ENCODE measurements at regions not wholly inside any gene's neighbourhood (a gene's known extent, or its start where the extent isn't known, plus 50 kb on each side); places are given as distances from the start of the nearest gene placed in this dataset.

DNA sequence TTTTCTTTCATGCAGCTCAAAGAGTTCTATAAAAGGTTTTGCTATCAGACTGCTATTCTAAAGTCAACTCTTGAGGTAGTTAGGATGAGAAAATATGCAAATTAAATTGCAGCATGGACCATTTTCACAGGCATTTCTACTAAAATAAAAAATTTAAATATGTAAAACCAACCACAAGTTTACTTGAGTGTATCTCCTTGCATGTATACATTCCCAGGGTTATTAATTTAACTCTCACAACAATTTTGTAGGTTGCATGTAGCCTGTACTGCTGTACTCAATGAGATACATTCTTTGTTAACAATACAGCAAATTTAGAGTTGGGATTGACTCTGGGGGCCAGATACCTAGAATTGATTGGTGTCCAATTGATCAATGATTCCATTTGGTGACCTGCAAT, 265.8 kb downstream of the MED10 start:
- Histone ChIP-seq H3K4me1 (no peaks in the 10 kb centered on the region), H3K36me3 (no peaks in the 10 kb centered on the region), H3K27me3 (no peaks in the 10 kb centered on the region), H3K4me3 (no peak overlapping the region), H3K27ac (no peak overlapping the region), H3K9me3 (no peaks in the 10 kb centered on the region)
- intact Hi-C loops (cut with DNase I; ENCODE audit: low total_unique reads), result no loop called here
- no peak for DNase-seq
- TF ChIP-seq, protein P1, sequence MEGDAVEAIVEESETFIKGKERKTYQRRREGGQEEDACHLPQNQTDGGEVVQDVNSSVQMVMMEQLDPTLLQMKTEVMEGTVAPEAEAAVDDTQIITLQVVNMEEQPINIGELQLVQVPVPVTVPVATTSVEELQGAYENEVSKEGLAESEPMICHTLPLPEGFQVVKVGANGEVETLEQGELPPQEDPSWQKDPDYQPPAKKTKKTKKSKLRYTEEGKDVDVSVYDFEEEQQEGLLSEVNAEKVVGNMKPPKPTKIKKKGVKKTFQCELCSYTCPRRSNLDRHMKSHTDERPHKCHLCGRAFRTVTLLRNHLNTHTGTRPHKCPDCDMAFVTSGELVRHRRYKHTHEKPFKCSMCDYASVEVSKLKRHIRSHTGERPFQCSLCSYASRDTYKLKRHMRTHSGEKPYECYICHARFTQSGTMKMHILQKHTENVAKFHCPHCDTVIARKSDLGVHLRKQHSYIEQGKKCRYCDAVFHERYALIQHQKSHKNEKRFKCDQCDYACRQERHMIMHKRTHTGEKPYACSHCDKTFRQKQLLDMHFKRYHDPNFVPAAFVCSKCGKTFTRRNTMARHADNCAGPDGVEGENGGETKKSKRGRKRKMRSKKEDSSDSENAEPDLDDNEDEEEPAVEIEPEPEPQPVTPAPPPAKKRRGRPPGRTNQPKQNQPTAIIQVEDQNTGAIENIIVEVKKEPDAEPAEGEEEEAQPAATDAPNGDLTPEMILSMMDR (IDR thresholded peaks at IDR 0.05), result no peak

DNA sequence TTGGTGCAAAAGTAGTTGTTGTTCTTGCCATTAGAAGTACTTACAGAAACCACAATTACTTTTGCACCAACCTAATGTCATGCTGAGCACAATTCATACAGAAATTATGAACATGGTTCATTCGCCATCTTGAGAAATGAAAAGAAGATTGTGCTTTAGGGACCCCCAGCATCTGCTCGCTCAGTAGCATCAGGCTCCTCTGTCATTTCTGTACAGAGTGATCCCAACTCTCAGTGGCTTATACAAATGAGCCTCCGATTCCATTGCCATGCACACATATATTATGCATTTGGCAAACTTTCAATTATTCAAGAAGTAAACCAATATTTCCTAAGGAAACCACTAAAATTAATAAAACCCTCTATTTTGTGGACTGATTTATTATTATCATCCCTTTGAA, 266.2 kb downstream of the MED10 start:
- no peak overlapping the region for H3K4me3 ChIP-seq
- TF ChIP-seq, protein P1 (IDR thresholded peaks at IDR 0.05), result no peak
- H3K36me3 ChIP-seq, result no peaks in the 10 kb centered on the region
- intact Hi-C loops (cut with DNase I; ENCODE audit: low total_unique reads), result no loop called here
- H3K27ac ChIP-seq, result no peak overlapping the region
- H3K4me1 ChIP-seq, result no peaks in the 10 kb centered on the region
- no peaks in the 10 kb centered on the region for H3K27me3 ChIP-seq
- no peaks in the 10 kb centered on the region for H3K9me3 ChIP-seq
- DNase-seq, result no peak

DNA sequence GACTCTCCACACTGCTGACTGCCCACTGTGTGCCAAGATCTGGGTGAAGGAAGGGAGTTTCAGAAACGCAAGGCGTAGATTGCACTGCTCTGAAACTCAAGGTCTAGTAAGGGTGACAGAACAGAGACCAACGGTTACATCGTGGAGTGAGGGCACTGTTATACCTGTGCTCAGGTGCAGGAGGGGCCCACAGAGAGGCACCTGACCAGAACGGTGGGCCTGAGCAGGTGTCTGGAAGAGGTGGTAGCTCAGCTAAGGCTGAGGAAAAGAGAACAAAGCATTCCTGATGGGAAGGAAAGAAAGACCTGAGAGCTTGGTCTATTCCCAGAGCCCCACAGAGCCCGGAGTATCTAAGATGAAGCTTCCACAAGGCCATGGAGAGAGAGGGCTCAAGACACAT, 267.2 kb downstream of the MED10 start:
- no peak for DNase-seq
- no peak overlapping the region for H3K27ac ChIP-seq
- H3K36me3 ChIP-seq, result no peaks in the 10 kb centered on the region
- no peaks in the 10 kb centered on the region for H3K4me1 ChIP-seq
- no peaks in the 10 kb centered on the region for H3K9me3 ChIP-seq
- TF ChIP-seq, protein P1 (IDR thresholded peaks at IDR 0.05), result no peak
- no peaks in the 10 kb centered on the region for H3K27me3 ChIP-seq
- no peak overlapping the region for H3K4me3 ChIP-seq
- intact Hi-C loops (cut with DNase I; ENCODE audit: low total_unique reads), result no loop called here

DNA sequence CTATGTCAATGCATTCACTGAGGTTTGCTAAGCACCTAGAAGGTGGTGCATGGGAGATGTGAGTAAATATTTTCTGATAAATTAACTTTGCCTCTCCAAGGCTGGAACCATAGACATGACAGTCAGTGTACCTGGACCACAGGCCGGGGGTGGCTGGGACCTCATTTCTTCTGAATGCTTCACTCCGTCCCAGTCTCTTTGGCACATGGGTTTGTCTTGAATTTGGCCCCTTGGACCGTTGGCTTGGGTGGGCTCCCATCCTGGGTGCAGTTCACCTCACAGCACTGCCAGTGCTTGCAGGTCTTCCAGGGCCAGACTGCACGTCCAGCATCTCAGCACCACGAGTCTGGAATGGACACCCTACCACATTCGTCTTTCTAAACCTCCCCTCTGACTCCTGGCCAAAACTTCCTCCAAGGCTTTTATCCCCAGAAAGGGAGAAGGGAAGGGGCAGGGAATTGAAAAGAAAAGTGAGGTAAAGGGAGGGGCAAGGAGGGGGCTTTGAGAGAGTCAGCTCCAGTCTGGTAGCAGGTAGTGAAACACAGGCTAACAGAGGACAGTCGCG, 267.8 kb downstream of the MED10 start:
- Histone ChIP-seq H3K36me3 (no peaks in the 10 kb centered on the region), H3K4me3 (no peak overlapping the region), H3K27me3 (no peaks in the 10 kb centered on the region), H3K27ac (no peak overlapping the region), H3K9me3 (no peaks in the 10 kb centered on the region), H3K4me1 (no peaks in the 10 kb centered on the region)
- DNase-seq, result no peak
- TF ChIP-seq, protein P1 (IDR thresholded peaks at IDR 0.05), result no peak
- intact Hi-C loops (cut with DNase I; ENCODE audit: low total_unique reads), result no loop called here

DNA sequence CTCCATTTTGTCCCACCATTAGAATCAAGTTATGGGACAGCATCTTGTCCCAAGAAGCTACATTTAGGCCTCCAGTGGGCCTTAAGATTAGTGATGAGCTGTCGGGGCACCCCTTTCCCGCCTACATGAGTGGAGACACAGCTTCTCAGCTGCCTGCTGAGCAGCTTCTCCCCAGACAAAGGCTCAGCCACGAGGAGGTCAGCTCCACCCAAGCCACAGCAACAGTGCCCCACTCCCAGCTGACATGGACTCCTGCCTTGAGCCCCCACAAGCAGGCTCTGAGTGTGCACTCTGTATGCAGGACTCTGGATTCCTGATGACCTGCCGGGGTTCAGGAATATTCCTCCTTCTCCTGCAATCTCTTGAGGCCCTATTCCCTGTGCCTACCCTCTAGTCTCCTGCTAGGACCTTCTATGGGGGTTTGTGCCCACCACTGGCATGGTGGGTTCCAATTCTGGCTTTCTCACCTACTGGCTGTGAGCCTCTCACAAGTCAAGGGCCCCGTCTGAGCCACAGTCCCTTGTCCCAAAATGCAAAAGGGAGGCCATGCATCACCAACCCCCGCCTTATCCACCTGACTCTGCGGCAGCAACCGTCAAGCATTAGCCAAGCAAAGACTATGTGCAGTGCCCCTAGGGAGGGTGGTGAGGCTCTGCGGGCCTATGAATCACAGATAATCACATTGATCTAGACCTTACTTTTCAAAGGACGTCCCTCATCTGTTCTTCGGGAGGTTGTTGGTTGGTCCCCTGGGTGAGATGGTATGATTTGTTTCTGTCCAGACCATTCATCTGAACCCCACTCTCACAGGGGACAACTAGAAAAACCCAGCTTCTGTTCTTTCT, 269.1 kb downstream of the MED10 start:
- no peaks in the 10 kb centered on the region for H3K9me3 ChIP-seq
- TF ChIP-seq, protein P1 (IDR thresholded peaks at IDR 0.05), result no peak
- H3K27me3 ChIP-seq, result no peaks in the 10 kb centered on the region
- no peaks in the 10 kb centered on the region for H3K4me1 ChIP-seq
- intact Hi-C loops (cut with DNase I; ENCODE audit: low total_unique reads), result loop anchor here (1.0 kb wide), 1 partner anchor 13 kb away; no protein-coding TSS in a partner anchor
- H3K27ac ChIP-seq, result no peak overlapping the region
- DNase-seq, result no peak
- H3K4me3 ChIP-seq, result no peak overlapping the region
- no peaks in the 10 kb centered on the region for H3K36me3 ChIP-seq

All from tibial artery (tissue), 4 donors.